ENCODE measurements at regions not wholly inside any gene's neighbourhood (a gene's known extent, or its start where the extent isn't known, plus 50 kb on each side); places are given as distances from the start of the nearest gene placed in this dataset.
"Not testable (repeated sequence)": the region's sequence is repeated elsewhere in the genome, so short reads cannot be mapped to it uniquely, and the experiment has no call there.

DNA sequence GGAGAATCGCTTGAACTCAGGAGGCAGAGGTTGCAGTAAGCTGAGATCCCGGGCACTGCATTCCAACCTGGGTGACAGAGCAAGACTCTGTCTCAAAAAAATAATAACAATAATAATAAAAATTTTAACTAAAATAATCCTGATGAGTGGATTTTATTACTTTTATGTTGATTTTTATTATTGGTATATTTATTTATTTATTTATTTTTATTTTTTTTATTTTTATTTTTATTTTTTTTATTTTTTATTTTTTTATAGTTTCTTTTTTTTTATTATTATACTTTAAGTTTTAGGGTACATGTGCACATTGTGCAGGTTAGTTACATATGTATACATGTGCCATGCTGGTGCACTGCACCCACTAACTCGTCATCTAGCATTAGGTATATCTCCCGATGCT lies 90.6 kb upstream of the CLNK start:
- TF ChIP-seq, protein P1, sequence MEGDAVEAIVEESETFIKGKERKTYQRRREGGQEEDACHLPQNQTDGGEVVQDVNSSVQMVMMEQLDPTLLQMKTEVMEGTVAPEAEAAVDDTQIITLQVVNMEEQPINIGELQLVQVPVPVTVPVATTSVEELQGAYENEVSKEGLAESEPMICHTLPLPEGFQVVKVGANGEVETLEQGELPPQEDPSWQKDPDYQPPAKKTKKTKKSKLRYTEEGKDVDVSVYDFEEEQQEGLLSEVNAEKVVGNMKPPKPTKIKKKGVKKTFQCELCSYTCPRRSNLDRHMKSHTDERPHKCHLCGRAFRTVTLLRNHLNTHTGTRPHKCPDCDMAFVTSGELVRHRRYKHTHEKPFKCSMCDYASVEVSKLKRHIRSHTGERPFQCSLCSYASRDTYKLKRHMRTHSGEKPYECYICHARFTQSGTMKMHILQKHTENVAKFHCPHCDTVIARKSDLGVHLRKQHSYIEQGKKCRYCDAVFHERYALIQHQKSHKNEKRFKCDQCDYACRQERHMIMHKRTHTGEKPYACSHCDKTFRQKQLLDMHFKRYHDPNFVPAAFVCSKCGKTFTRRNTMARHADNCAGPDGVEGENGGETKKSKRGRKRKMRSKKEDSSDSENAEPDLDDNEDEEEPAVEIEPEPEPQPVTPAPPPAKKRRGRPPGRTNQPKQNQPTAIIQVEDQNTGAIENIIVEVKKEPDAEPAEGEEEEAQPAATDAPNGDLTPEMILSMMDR (IDR thresholded peaks at IDR 0.05): not testable (repeated sequence)
- TF ChIP-seq POLR2AphosphoS5 (IDR thresholded peaks at IDR 0.05): not testable (repeated sequence)
